ENCODE measurements at regions not wholly inside any gene's neighbourhood (a gene's known extent, or its start where the extent isn't known, plus 50 kb on each side); places are given as distances from the start of the nearest gene placed in this dataset.

GRCh38 chr11:26042113-26042512 is 289.8 kb upstream of the ANO3 start:
- ChIA-PET POLR2A (no interaction called here), CTCF (interaction anchor here (1.0 kb wide), 1 partner anchor 23 kb away, joined by 3 read pairs; no protein-coding TSS in a partner anchor)
- H3K36me3 ChIP-seq (ENCODE audit: control insufficient read depth, insufficient read depth, low read length): no peaks in the 10 kb centered on the region
- H3K4me3 ChIP-seq (ENCODE audit: low read depth, low read length): no peak overlapping the region
- no peaks in the 10 kb centered on the region for H3K27me3 ChIP-seq (ENCODE audit: control insufficient read depth, insufficient read depth, low read length)
- DNase-seq (ENCODE audit: low read depth): no peak
- no peak for TF ChIP-seq CTCF (IDR thresholded peaks at IDR 0.05; ENCODE audit: insufficient read depth, low read depth, low read length)

- no peak for TF ChIP-seq CTCF (IDR thresholded peaks at IDR 0.05; ENCODE audit: insufficient read depth, low read depth, low read length)
- Histone ChIP-seq H3K27me3 (ENCODE audit: control insufficient read depth, insufficient read depth, low read length) (no peaks in the 10 kb centered on the region), H3K36me3 (ENCODE audit: control insufficient read depth, insufficient read depth, low read length) (no peaks in the 10 kb centered on the region), H3K4me3 (ENCODE audit: low read depth, low read length) (no peak overlapping the region)
- no peak for DNase-seq (ENCODE audit: low read depth)
- ChIA-PET POLR2A (no interaction called here), CTCF (no interaction called here)
These were observed 288.3 kb upstream of the ANO3 start for GRCh38 chr11:26043665-26044064.

- ChIA-PET POLR2A (no interaction called here), CTCF (no interaction called here)
- no peak overlapping the region for H3K4me3 ChIP-seq (ENCODE audit: low read depth, low read length)
- no peaks in the 10 kb centered on the region for H3K36me3 ChIP-seq (ENCODE audit: control insufficient read depth, insufficient read depth, low read length)
- H3K27me3 ChIP-seq (ENCODE audit: control insufficient read depth, insufficient read depth, low read length): no peaks in the 10 kb centered on the region
- DNase-seq (ENCODE audit: low read depth): no peak
- TF ChIP-seq CTCF (IDR thresholded peaks at IDR 0.05; ENCODE audit: insufficient read depth, low read depth, low read length): no peak
These were observed 287.5 kb upstream of the ANO3 start for GRCh38 chr11:26044389-26044788.

GRCh38 chr11:26045082-26045481 is 286.8 kb upstream of the ANO3 start:
- ChIA-PET CTCF (no interaction called here), POLR2A (no interaction called here)
- H3K36me3 ChIP-seq (ENCODE audit: control insufficient read depth, insufficient read depth, low read length): no peaks in the 10 kb centered on the region
- no peak overlapping the region for H3K4me3 ChIP-seq (ENCODE audit: low read depth, low read length)
- TF ChIP-seq CTCF (IDR thresholded peaks at IDR 0.05; ENCODE audit: insufficient read depth, low read depth, low read length): no peak
- H3K27me3 ChIP-seq (ENCODE audit: control insufficient read depth, insufficient read depth, low read length): no peaks in the 10 kb centered on the region
- DNase-seq (ENCODE audit: low read depth): no peak

- H3K36me3 ChIP-seq (ENCODE audit: control insufficient read depth, insufficient read depth, low read length): no peaks in the 10 kb centered on the region
- ChIA-PET POLR2A (no interaction called here), CTCF (interaction anchor here (0.8 to 1.0 kb wide), 2 partner anchors 12 to 13 kb away, joined by 3 to 5 read pairs; no protein-coding TSS in a partner anchor)
- no peak overlapping the region for H3K4me3 ChIP-seq (ENCODE audit: low read depth, low read length)
- H3K27me3 ChIP-seq (ENCODE audit: control insufficient read depth, insufficient read depth, low read length): no peaks in the 10 kb centered on the region
- no peak for TF ChIP-seq CTCF (IDR thresholded peaks at IDR 0.05; ENCODE audit: insufficient read depth, low read depth, low read length)
- no peak for DNase-seq (ENCODE audit: low read depth)
These were observed 283.7 kb upstream of the ANO3 start for GRCh38 chr11:26048271-26048670.
